ENCODE measurements at regions not wholly inside any gene's neighbourhood (a gene's known extent, or its start where the extent isn't known, plus 50 kb on each side); places are given as distances from the start of the nearest gene placed in this dataset.

DNA sequence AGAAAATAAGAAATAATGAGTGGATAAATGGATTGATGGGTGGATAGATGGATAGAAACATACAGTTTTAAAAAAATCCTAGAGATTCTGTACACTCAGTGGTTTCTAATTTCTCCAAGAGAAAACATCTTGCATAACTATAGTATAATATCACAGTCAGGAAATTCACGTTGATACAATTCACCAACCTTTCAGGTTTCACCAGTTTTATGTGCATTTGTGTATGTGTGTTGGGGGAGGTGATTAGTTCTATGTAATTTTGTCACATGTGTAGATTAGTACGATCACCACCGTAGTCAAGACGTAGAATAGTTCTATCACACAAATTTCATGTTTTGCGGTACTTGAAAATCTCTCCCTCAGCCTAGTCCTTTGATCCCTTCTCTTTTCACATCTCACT lies 288.2 kb upstream of the LRATD1 start:
- DNase-seq (ENCODE audit: low read depth in 2 of 2) = no peak

DNA sequence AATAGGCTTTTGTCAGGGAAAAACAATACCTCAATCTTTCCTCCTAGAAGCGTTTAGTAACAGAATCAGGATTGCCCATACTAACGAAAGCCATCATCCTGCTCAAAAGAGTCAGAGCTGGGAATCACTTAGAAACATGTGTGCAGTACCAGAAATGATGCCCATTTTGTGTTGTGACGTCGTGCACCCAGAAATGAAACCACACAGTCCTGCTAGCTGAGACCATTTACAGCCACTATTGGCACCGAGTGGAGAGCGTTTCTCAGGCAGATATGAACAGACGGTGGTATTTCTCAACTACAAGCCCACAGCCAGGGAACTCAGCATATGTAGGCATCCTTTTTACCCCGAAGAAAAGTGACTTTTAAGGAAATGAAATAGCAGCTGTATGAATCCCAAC lies 284.3 kb upstream of the LRATD1 start:
- DNase-seq (ENCODE audit: low read depth in 2 of 2) = no peak

DNA sequence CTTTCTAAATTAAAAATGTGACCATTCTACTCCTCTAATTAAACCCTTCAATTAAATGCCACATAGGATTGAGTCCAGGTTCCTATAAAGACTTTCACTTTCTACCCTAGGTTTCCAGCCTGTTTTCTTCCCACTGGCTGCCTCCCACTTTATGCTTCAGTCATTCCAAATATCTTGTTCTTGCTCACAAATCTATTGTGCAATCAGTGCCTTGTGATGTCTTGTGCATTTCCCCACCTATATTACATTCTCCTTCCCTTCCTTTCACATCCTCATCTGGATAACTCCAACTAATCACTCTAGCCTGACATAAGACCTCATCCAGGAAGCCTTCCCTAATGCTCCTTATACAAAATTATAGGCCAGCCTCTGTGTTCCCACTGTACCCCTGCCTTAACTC lies 281.7 kb upstream of the LRATD1 start:
- no peak for DNase-seq (ENCODE audit: low read depth in 2 of 2)

DNA sequence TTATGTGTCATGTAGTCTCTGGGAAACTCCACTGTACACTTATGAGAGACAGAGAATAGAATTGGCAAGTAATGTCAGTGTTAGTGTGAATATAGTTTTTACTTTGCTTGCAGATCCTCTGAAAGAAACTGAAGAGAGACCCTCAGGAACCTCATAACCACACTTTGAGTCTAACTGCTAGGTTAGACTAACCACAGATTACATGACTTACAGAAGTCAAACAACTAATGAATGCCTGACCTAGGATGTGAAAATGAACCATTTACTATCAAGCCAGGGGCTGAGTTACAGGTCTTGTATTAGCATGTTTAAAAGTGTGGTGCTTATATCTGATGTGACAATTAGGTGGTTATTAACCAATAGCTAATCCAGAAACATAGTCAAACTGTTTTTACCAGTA lies 280.4 kb upstream of the LRATD1 start:
- DNase-seq (ENCODE audit: low read depth in 2 of 2) = no peak

DNA sequence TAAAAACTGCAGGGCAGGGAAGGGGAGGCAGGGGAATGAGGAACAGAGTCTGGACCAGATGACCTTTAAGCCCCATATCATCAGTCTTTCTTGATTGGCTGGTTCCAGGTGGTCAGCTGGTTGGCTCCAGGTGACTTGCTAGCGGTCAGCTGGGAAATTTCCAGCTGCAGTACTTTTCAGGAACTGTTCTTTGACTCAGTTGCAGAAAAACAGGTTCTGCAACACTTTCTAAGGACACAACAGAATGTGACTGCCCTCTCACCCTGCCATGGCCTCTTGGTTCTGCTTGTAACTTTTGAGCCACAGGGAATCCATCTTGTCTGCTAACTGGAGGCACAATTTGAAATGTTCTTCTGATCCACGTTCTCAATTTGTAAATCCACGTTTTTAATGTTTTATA lies 278.3 kb upstream of the LRATD1 start:
- no peak for DNase-seq (ENCODE audit: low read depth in 2 of 2)

DNA sequence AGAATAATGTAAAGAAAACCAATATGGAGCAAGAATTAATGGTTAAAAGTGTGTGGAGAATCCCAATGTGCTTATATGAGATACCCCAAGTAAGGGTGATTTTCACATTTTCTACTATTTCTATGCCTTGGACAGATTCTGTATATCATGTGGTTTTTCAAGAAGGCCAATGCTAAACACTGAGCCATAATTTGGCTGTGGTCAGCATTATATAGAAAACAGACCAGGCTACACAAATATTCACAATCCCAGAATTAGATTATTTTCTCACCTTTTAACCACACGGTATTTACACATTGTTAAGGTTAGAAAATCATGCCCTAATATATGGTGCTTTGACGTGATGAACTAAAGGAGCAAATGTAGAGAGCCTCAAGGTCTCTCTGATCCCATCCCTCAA lies 277.4 kb upstream of the LRATD1 start:
- DNase-seq (ENCODE audit: low read depth in 2 of 2) = no peak

DNA sequence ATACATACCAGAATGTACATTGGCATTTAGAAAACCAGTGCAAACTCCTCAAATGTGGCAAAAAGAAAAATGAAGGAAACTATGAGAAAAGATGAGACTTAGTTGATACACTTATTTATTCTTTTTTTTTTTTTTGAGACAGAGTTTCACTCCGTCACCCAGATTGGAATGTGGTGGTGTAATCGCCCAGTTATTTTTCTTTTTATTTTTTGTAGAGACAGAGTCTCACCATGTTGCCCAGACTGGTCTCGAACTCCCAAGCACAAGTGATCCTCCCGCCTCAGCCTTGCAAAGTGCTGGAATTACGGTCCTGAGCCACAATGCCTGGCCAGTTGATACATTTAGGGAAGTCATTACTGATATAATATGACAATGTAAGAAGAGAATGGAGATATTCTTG lies 274.2 kb upstream of the LRATD1 start:
- no peak for DNase-seq (ENCODE audit: low read depth in 2 of 2)

DNA sequence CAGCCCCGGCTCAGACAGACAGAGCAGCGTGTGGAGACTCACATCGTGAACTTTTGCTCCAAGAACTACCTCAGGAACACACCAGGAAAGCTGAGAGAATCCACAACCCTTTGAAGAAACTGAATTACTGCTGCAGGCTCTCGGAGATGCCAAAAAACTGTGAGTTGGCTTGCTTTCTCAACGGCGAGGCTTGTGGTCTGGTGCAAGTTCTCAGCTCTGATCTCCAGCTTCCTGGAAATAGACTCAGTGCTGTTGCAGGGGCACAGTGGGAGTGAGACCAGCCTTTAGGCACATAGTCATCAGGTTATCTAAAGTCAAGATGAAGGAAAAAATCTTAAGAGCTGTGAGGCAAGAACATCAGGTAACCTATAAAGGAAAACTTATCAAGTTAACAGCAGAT lies 273.7 kb upstream of the LRATD1 start:
- no peak for DNase-seq (ENCODE audit: low read depth in 2 of 2)

DNA sequence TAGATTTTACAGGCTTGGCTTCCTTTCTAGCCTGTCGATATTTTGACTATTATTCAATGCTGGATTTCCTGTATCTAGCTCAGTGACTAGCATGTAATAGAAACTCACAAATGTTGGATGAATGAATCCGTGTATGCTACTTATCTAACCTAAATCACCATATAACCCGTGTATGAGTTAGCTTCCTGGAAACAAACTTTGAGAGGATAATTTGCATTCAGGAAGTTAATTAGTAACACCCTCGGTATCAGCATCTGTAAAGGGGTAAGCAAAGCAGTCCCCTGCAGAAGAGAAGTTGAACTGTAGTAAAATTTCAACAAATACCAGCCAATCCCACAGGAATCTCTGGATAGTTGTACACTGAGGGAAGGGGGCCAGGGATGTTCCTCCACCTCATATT lies 269.4 kb upstream of the LRATD1 start:
- DNase-seq (ENCODE audit: low read depth in 2 of 2) = no peak

DNA sequence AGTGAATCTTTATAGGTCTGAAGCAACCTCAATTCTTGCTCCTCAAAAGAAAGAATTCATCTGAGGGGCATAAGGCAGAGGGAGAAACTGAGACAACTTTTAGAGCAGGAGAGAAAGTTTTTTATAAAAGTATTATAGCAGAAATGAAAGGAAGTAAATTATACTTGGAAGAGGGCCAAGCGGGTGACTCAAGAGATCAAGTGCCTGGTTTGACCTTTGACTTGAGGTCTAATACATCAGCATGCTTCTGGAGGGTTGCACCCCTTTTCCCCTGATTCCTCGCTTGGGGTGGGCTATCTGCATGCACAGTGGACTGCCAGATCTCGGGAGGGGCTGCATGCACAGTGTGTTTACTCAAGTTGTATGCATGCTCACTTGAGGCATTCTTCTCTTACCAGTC lies 268.5 kb upstream of the LRATD1 start:
- no peak for DNase-seq (ENCODE audit: low read depth in 2 of 2)

DNA sequence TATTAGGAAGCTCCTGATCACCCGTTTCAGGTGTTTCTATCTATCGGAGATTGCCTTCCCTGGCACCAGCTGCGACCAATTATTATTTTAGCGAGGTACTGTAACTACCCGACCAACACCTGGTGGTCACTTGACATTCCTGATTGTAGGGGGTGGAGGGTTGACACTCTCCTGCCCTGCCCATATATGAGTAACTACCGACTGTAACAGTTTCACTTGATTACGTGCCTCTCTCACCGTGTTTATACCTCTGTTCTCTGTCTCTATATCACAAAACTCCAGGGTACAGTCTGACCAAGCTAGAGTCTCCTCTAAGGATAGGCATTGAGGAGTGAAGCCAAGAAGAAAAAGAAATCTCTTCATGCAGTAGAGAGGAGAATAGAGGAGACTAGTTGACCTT lies 268.0 kb upstream of the LRATD1 start:
- DNase-seq (ENCODE audit: low read depth in 2 of 2) = no peak

DNA sequence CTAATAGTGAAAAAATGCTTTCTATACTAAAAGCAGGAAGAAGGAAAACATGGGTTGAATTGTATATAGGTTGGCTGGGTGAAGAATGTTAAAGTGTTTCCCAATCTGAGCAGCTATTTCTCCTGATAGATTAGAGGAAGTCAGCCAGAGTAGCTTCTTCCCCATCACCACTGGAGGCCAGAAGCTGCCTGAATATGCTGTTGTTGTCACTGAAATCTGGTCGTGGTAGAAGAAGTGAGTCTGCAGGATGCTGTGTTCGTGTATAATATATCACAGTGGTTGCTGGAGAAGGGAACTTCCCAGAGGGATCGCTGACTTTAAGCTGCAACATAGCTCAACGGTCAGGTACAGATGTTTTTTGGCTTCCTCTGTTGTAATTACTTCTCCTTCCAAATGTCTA lies 247.5 kb upstream of the LRATD1 start:
- no peak for DNase-seq (ENCODE audit: low read depth in 2 of 2)

DNA sequence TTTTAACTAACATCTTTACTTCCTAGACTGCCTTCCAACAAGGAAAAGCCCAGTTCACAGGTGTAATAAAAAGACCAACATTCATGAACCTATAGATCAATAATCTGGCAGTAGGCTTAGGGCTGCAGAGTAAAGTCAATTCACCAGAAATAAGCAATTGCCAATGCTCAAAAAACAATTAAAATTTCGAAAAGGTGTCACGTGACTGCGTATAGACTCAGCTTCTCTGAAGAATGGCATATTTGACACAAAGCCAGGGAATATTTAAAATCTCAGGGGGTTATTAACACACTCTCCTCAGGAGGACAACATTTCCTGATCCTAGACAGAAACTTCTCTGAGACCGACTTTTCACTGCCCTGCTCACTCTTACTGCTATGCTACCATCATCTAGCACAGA lies 245.2 kb upstream of the LRATD1 start:
- DNase-seq (ENCODE audit: low read depth in 2 of 2) = no peak

DNA sequence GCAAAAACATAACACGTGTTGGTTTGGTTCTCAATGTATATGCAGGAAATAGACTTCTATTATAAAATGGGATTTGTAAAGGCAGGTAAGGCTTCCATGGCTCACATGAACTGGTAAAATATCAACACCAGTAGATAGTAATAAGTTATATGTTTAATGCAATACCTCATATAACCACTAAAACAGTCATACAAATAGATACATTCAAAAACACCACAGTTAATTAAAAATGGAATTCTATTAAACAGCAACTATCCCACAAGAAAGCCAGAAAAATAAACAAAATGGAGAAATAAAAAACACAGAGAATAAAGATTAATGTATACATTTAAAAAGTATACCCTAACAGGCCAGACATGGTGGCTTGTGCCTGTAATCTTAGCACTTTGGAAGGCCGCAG lies 243.8 kb upstream of the LRATD1 start:
- no peak for DNase-seq (ENCODE audit: low read depth in 2 of 2)

DNA sequence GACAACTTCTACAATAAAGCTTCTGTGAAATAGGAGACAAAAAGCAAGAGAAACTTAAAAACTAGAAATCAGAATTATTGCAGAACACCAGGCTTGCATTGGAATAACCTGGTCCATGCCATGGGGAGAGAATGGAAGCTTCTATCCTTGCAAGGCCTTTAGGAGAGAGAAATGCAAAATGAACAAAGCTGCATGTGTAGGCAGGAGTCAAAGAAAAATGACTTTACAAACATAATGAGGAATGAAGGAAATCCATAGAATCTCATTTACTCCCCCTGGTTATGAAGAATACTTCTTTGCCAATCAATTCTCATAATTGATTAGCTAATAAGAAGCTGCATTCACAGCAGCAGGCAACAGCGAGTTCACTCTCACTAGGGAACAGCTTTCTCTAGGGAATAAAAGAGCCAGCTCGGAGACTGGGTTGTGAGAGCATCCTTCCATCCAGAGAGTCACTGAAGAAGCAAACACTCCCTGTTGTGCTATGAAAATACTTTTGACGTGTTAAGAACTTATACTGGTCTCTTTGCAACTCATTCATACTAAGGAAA lies 235.9 kb upstream of the LRATD1 start:
- DNase-seq (ENCODE audit: low read depth in 2 of 2) = no peak

DNA sequence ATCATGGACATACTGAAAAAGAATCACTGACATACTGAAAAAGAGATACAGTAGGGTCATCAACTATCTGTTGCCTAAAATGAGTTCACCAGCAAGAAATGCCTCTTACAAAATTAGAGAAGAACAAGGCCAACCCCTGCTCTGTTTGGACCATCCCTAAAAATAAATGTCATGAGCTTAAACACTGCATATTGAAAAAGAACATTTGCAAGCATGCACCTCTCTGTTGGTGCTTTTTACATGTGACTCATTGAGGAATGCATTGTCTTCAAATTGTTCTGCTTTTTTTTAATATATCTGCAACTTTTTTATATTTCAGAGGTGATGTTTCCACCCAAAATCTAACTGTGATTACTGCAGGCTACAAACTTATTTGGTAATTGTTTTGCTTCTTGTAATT lies 233.9 kb upstream of the LRATD1 start:
- DNase-seq (ENCODE audit: low read depth in 2 of 2) = no peak

DNA sequence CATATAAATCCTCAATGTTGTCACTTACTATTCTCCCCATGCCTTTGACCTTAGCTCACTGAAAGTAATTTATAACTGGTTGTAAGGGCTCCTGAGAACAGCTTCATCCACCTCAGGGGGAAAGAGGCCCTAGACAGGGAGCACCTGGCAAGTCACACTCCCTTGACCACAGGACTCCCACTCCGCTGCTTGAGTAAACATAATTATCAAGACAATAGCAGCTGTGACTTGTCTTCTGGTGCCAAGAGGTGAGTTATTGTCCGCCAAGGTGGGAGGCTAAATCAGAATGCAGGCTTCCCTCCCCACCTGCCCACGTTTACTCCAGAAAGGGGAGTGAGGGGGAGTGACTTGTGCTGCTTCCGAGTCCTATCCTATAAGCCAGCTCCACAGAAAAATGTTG lies 230.6 kb upstream of the LRATD1 start:
- no peak for DNase-seq (ENCODE audit: low read depth in 2 of 2)

DNA sequence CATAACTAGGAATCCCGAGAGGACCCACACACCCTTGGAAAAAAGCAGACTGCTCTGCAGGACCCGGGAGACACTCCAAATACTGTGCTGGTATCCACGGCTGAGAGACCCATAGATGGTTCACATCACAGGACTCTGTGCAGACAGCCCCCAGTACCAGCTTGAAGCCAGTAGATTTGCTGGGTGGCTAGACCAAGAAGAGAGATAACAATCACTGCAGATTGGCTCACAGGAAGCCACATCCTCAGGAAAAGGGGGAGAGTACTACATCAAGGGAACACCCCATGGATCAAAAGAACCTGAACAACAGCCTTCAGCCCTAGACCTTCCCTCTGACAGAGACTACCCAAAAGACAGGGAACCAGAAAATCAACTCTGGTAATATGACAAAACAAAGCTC lies 223.8 kb upstream of the LRATD1 start:
- no peak for DNase-seq (ENCODE audit: low read depth in 2 of 2)

DNA sequence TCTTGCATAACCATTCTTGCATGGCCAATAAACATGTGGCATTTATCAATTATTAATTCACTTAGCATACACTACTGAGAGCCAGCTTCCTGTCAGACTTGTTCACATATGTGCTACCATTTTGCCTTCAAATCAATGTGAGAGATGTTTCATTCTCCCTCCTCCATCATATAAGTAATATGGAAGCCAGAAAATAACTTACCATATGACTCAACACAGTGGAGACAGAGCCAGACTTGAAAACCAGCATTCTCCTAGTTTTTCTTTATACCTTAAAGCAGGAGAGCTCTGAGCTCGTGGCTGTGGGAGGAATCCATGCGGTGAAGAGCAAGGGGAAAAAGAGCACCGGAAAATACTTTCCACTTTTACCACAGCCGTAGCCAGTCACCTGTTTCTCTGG lies 215.0 kb upstream of the LRATD1 start:
- no peak for DNase-seq (ENCODE audit: low read depth in 2 of 2)

DNA sequence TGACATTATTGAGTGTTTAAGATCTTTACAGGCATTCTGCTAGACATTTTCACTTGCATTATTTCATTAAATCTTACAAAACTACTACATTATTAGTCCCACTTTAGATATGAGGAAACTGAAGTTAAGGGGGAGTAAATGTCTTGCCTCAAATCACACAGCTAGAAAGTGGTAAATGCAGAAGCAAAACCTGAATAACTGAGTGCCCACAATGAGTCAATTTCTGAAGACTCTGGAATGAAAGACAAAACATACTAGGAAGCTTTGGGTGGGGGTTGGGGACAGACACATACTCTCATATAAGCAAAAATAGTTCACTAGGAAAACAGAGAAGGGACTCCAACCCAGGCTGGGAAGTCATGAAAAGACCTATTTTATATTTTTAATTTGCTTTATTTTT lies 214.4 kb upstream of the LRATD1 start:
- no peak for DNase-seq (ENCODE audit: low read depth in 2 of 2)

DNA sequence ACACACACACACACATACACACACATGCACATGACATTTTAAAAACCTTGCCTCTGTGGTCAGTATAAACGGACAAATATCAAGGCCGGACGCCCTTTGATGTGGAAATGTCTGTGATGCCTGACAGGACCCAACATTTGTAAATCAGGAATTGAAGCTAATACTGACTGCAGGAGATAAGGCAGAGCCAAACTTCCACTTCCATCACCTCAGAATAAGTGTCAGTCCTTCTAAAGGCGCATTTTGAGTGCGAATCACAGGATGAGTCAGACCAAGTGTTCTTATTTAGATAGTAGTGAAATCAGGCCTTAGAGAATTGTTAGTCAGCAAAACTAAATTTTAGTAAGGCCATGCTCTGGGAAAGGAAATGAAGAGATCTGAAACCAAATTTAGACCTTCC lies 211.7 kb upstream of the LRATD1 start:
- DNase-seq (ENCODE audit: low read depth in 2 of 2) = no peak

DNA sequence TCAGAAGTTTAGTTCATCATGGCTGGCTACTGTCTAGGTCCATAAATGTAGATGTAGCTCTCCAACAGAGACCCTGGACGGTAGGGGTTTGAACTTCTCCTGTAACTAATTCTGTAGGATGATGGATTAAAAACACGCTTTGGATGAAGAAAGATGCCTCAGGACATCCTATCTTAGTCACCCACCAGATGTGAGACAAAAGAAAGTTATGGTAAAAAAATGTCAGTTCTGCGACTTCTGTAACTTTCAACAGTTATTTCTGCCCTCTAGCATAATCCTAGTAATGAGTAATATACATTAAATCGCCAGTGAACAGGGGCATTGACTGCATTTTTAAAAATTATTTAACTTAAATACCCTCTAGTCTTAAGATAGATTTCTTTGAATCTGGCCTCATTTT lies 210.1 kb upstream of the LRATD1 start:
- no peak for DNase-seq (ENCODE audit: low read depth in 2 of 2)

DNA sequence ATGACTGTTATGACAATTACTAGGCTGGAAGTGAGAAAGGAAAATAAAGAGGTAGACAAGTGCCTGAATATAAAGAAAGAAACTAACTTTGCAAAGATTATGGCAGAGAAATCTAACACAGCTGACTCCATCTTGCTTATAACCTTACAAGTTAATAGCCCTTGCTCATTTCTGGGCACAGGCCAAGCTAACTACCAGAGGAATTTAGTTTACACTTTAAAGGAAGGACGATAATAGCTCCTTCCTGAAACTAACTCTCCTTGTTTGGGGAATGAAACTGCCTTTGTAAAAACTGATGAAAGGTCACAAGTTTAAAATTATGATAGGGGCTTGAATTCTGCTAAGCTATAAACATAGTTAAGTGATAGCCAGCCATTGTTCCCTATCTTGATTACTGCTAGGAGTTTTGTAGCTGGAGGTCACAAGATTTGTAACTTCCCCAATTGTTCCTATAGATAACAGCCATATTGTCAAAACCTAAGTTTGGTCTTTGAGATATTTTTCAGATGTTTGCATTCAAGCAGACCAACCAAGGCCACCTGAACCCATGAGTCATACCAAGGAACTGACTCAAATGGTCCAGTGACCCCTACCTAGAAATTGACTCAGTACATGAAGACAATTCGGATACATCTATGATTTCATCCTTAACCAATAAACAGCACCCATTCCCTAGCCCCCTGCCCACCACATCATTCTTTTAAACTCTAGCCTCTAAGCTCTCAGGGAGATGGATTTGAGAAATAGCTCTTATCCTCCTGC lies 209.2 kb upstream of the LRATD1 start:
- DNase-seq (ENCODE audit: low read depth in 2 of 2) = no peak
